NCI-H2171 (cell line): ENCODE measurements at regions not wholly inside any gene's neighbourhood (a gene's known extent, or its start where the extent isn't known, plus 50 kb on each side); places are given as distances from the start of the nearest gene placed in this dataset.

ENCODE experiments used
- DNase-seq: peaks from one replicate; lab custom pipeline; 2025; lab: John Stamatoyannopoulos, UW

DNA sequence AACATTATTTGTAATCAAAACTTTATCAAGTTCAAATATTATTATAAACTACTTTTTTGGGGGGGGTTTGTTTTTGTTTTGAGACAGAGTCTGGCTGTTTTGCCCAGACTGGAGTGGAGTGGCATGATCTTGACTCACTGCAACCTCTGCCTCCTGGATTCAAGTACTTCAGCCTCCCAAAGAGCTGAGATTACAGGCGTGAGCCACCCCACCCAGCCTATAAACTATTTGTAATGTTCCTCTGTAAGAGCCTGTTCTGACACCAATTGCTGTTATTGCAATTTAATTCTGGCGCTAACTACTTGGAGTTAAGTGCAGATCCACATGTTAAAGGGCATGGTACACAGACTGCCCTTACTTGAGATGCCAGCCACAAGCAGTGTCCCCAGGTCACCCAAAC, 478.1 kb upstream of the NRP1 start:
- DNase-seq = no peak

DNA sequence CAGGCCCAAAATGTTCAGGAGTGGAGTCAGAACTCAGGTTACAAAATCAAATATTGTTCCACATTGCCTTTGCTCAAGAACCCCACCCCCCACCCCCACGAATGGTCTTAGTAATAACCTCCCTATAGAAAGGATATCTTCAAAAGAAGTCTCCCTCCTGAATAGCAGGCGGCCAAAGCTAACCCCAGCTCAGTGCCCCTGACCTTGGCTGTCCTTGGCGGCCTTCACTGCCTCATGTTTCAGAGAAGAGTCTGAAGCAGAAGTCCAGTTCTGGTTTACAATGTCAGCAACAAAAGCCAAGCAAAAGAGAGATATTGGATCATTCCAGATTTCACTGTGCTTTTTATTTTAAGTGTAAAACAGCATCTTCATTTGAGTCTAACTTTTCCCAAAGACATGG, 476.5 kb upstream of the NRP1 start:
- no peak for DNase-seq

GRCh38 chr10:33809732-33810131, 475.3 kb upstream of the NRP1 start:
- no peak for DNase-seq

- no peak for DNase-seq
Measured at GRCh38 chr10:33808475-33808874, 474.0 kb upstream of the NRP1 start.

DNA sequence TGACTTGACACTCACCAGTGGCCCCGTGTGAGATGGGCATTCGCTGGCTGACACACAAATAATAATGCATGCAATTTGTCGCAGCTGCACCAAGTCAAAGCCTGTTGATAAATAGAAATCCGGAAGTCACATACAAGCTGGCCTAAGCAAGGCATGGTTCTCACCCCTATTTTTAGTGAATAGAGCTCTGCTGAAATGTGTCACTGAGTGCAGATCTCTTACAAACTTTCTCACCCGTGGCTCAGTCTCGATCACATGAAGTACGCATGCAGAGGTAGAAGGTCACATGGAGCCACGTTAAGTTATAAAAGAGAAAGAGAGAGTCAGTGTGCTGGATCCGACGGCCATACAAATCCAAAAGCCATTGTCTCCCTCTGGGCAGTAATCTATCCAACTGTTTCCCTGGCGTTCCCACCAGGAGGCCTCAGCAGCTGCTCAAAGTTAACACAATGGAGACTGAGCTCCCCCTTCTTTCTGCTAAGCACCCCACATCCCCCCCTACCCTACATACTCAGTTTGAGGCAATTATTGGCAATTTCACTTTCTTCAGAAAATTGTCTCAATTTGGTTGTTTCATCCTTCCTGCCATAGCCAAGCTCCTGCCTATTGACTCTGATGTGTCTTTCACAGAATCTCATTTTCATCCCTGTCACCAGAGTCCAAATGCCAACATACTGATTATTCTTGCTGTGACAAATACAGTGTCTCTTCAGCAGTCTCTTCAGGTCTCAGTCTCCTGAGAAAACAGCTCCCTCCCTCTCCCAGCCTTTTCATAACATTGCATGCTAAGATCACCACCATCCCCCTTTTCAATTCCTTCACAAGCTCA, 473.3 kb upstream of the NRP1 start:
- DNase-seq = no peak

- DNase-seq = no peak
Measured at GRCh38 chr10:33805831-33806230, 471.4 kb upstream of the NRP1 start.

GRCh38 chr10:33804584-33804983, 470.1 kb upstream of the NRP1 start:
- DNase-seq = no peak

DNA sequence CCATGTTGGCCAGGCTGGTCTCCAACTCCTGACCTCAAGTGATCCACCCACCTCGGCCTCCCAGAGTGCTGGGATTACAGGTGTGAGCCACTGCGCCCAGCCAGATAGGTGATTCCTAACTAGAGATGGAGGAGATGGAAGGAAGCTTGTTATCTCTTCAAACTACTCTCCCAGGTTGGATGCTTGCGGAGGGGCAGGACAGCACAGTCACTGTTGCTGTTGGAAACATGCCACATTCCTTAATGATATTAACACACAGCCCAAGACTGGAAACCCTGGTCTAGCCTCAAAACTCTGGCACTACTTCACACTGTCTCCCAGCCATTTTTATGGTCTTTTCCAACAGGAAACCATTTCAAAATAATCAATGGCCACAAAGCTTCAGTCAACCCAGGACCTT, 468.8 kb upstream of the NRP1 start:
- no peak for DNase-seq

DNA sequence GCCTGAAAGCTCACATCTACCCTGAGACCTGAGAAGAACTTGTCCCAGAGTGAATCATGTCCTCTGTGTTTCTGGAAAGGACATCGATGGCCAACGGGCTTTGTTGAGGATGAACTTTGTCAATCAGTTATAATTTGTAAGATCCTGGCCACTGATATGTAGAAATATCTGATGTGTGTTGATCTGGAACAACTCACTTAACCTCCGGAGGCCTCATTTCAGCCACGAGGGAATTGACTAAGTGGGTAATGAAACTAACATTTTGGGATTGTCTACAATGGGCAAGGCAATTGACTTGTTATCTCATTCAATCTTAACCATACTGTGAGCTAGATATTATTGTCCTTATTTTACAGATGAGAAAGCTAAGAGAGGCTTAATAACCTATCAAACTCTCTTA, 468.1 kb upstream of the NRP1 start:
- DNase-seq = no peak

DNA sequence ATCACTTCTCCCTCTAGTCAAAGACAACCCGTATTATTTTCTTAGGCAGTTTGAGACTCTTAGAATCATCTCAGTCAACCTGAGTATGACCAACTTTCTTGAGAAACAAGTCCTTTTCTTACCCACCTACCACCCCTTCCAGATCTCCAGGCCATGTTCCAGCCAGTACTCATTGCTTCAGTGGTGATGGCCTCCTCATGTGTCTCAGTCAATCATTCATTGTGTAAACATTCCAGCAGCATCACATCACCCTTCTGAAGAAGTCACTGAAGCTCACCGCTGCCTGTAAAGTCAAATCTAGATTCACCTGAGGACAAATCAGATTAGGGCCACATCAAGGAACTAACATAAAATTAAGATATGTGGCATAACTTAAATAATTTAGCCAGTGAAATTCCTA, 467.2 kb upstream of the NRP1 start:
- DNase-seq = no peak

GRCh38 chr10:33800986-33801385, 466.5 kb upstream of the NRP1 start:
- DNase-seq = no peak

DNA sequence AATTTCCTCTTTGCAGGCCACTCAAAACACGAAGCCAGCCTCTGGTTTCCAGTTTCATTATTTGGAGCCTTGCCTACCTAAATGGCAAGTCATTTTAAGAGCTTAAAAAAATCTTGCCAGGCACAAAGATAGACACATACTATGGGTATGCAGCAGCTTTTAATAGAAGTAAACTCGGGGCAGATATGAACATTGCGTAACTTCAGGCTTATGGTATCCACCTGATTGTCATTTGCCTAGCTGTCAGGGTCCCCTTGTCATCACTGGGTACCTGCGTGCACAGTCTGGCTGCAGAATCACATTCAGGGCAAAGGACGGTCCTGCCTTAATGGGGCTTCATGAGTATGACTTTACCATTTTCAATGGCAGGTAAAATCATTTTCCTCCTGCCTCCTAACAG, 466.1 kb upstream of the NRP1 start:
- no peak for DNase-seq

DNA sequence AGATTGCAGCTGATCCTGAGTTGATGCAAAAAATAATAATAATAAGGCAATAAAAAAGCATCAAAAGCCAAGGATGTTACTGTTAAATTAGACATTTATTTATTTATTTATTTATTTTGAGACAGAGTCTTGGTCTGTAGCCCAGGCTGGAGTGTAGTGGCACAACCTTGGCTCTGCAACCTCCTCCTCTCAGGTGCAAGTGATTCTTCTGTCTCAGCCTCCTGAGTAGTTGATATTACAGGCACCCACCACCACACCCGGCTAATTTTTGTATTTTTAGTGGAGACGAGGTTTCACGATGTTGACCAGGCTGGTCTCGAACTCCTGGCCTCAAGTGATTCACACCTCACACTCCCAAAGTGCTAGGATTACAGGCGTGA, 465.5 kb upstream of the NRP1 start:
- no peak for DNase-seq

DNA sequence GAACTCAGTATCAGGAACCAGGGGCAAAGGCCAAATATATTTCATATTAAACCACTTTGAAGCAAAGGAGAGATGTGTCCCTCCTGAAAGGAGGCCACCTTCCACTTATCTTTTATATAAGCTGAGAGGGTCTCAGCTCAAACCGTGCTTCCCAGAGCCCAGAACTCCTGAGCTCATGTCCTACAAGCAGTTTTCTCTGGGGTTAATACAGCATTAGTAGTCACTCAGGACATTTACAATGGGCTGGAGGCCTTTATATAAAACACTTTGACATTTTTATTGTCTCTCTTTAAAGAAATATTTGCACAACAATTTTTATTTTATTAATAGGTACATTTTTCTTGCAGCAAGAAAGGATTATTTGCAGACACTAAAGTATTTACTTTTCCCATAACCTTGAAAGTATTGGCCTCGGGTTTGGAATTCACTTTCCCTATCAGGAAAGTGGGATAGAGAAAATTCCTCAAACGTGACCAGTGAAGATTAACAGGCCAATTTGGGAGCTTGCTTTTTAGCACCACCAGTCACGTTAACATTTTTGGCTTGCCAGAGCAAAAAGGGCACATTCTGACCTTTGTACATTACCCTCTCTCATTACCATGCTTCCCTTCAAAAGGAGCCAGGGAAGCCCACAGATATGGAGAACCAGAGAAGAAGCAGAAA, 464.9 kb upstream of the NRP1 start:
- no peak for DNase-seq

- no peak for DNase-seq
Measured at GRCh38 chr10:33798754-33799153, 464.3 kb upstream of the NRP1 start.

DNA sequence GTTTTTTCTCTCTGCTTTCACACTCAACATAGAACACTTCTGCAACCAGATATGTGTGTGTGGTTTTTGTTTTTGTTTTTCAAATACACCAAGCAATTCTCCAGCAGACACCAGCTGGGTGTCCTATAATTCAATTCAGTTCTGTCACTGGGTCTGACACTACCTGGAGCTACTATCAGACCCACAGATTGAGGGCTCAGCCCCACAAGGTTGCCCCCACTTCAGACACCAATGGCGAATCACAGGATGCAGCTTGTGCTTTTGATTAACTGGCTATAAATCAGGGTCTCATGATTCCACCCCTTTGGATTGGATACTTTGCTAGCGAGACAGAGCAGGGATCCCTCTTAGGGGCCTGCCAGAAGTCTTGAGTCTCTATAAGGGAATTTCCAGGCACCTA, 462.2 kb upstream of the NRP1 start:
- no peak for DNase-seq

DNA sequence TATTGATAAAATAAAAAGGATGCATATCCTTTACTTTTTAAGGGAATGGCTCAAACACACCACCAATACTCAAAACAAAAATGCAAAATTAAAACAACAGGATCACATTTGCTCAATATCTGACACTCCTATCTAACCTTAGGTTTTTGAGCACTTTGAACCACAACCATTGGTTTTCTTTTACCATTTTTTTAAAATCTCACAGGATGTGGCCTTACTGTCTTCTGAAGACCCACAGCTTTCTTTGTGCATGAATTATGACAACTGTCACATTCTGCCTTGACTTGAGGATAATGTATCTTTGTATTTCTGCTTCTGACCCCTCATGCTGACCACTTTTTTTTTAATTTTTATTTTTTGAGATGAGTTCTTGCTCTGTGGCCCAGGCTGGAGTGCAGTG, 461.1 kb upstream of the NRP1 start:
- DNase-seq = no peak

DNA sequence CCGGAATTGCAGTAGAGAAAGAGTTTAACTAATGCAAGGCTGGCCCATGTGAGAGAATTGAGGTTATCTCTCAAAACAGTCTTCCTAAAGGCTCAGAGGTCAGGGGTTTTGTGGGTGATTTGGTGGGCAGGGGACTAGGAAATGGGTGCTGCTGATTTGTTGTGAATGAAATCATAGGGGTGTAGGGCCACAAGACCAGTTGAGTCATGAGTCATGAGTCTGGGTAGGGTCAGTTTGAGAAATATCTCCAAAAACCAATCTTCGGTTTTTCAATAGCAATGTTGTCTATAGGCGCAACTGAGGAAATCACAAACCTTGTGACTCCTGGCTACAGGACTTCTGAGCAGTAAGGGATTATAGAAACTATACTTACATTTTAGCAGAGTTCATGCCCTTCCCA, 460.0 kb upstream of the NRP1 start:
- DNase-seq = no peak

DNA sequence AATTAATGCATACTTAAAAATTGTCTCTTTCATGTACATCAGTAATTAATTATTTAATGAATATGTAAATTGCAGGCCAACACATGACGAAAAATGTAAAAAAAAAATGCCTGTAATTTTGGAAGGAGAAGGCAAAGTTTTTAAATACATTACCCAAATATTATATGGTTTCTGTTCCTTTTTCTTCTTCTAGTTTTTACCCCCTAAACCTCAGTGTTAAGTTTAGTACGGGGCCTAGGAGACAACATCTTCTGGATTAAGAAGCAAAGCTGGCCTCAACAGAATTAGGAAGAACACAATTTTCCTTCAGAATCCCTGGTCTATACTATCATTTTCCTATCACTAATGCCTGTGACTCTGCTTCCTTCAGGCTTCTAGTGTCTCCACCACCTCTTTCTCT, 459.3 kb upstream of the NRP1 start:
- DNase-seq = no peak

DNA sequence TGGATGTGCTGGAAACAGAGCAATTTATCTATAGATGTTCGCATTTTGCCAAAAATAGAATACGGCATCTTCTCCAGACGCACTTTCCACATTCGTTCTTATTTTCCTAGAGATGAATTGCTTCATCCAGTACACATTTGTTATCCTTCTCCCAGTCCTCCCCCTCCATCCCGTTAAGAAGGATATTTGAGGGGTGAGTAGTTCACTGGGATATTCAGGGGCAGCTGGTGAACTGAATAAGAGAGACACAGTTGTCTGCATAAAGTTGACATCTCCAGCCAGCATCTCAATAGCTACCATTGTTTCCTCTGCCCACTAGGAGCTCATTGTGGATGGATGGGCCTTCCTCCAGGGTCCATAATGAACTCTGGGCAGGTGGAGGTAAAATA, 456.8 kb upstream of the NRP1 start:
- DNase-seq = no peak

- no peak for DNase-seq
Measured at GRCh38 chr10:33790521-33791271, 456.2 kb upstream of the NRP1 start.

- no peak for DNase-seq
Measured at GRCh38 chr10:33783557-33783956, 449.1 kb upstream of the NRP1 start.

GRCh38 chr10:33783078-33783477, 448.6 kb upstream of the NRP1 start:
- no peak for DNase-seq
